LNCaP clone FGC (cell line): ENCODE measurements at regions not wholly inside any gene's neighbourhood (a gene's known extent, or its start where the extent isn't known, plus 50 kb on each side); places are given as distances from the start of the nearest gene placed in this dataset.

Experiments
- DNase-seq: peaks from one replicate; pipeline ENCODE4 v3.0.0-alpha.2; 2011; ENCODE audit warnings: low read depth
- H3K4me3 ChIP-seq: 2 replicates; pipeline ENCODE4 v1.5.1; 2011; ENCODE audit warnings: mild to moderate bottlenecking, low read depth, low read length, control low read depth
- TF ChIP-seq, protein P1 (sequence below): IDR thresholded peaks from 2 replicates; pipeline ENCODE4 v1.5.1; 2012; ENCODE audit warnings: mild to moderate bottlenecking; ENCODE audit not compliant: control insufficient read depth, insufficient read depth; ENCODE audit errors: extremely low read depth

- no peak overlapping the region for H3K4me3 ChIP-seq
- DNase-seq: no peak
- TF ChIP-seq, protein P1, sequence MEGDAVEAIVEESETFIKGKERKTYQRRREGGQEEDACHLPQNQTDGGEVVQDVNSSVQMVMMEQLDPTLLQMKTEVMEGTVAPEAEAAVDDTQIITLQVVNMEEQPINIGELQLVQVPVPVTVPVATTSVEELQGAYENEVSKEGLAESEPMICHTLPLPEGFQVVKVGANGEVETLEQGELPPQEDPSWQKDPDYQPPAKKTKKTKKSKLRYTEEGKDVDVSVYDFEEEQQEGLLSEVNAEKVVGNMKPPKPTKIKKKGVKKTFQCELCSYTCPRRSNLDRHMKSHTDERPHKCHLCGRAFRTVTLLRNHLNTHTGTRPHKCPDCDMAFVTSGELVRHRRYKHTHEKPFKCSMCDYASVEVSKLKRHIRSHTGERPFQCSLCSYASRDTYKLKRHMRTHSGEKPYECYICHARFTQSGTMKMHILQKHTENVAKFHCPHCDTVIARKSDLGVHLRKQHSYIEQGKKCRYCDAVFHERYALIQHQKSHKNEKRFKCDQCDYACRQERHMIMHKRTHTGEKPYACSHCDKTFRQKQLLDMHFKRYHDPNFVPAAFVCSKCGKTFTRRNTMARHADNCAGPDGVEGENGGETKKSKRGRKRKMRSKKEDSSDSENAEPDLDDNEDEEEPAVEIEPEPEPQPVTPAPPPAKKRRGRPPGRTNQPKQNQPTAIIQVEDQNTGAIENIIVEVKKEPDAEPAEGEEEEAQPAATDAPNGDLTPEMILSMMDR: no peak
Measured at GRCh38 chr1:184858288-184858687, 103.6 kb upstream of the EDEM3 start.

GRCh38 chr1:184854496-184855140 lies 100.0 kb upstream of the EDEM3 start:
- DNase-seq: no peak
- TF ChIP-seq, protein P1: no peak
- no peak overlapping the region for H3K4me3 ChIP-seq

DNA sequence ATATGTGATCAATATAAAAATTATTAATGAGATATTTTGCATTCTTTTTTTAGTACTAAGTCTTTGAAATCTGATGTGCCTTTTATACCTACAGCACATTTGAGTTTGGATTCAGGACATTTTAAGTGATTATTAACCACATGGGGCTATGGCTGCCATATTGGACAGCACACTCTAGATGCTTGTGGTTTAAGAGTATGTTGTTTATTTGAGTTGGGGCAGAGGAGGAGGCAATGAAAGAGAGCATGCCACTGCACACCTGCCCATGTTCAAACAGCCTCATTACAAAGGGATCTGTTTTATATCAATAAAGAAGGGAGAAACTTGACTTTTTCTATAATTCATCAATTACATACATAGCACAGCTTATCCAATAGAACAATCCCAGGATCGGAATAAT lies 99.4 kb upstream of the EDEM3 start:
- H3K4me3 ChIP-seq: no peak overlapping the region
- no peak for DNase-seq
- TF ChIP-seq, protein P1: no peak

GRCh38 chr1:184851822-184852746 lies 97.4 kb upstream of the EDEM3 start:
- TF ChIP-seq, protein P1: no peak
- DNase-seq: no peak
- no peak overlapping the region for H3K4me3 ChIP-seq

GRCh38 chr1:184843732-184844495 lies 89.3 kb upstream of the EDEM3 start:
- TF ChIP-seq, protein P1: no peak
- DNase-seq: no peak
- H3K4me3 ChIP-seq: no peak overlapping the region

DNA sequence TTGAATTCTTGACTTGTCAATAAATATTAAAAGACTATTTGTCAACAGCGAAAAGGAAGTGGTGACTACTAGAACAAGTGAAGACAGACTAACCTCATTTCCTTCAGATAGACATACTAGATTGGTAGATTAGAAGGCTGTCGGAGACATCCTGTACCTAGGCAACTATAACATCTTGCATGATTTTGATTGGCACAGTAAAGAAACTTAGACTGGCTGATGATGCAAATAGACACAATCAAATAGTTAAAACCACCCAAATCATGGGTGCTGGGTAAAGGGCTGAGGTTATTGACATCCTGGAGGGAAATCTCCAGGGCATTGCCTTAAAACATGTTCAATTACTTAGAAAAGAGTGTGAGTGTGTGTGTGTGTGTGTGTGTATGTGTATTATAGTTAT lies 85.9 kb upstream of the EDEM3 start:
- TF ChIP-seq, protein P1: no peak
- no peak for DNase-seq

More for the DNA sequence above, 85.9 kb upstream of the EDEM3 start:
- H3K4me3 ChIP-seq: no peak overlapping the region
